GM12864 (cell line): ENCODE measurements at regions not wholly inside any gene's neighbourhood (a gene's known extent, or its start where the extent isn't known, plus 50 kb on each side); places are given as distances from the start of the nearest gene placed in this dataset.

Experiments
- DNase-seq: peaks from one replicate; pipeline ENCODE4 v3.0.0-alpha.2; 2011; ENCODE audit warnings: low read depth
- H3K4me3 ChIP-seq: 2 replicates; pipeline ENCODE4 v1.5.1; 2011; ENCODE audit warnings: mild to moderate bottlenecking, low read depth, low read length, control low read depth
- CTCF ChIP-seq: IDR thresholded peaks from 2 replicates; pipeline ENCODE4 v1.5.1; 2011; ENCODE audit warnings: low read depth, mild to moderate bottlenecking, moderate library complexity, low read length, control low read depth, inconsistent platforms; ENCODE audit errors: missing control alignments

DNA sequence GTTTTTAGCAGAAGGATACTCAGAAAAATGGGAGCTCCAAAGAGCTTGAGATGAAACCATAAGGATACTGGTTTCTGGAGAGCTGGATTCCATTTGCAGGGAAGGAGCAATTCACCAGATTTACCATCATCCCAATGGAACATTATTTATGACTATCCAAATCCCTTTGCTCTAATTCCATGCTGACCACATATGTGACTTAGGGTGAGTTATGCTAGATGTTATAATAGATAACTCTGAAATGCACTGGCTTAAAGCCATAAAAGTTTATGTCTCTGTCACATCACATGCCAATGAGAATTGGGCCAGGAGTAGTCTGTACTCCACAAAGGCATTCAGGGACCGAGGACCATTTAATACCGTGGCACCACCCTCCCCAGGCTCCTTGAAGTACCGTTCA lies 185.2 kb downstream of the SKIDA1 start:
- no peak overlapping the region for H3K4me3 ChIP-seq
- no peak for TF ChIP-seq CTCF
- DNase-seq, result no peak

GRCh38 chr10:21337171-21337792 lies 188.2 kb downstream of the SKIDA1 start:
- TF ChIP-seq CTCF, result no peak
- no peak for DNase-seq
- no peak overlapping the region for H3K4me3 ChIP-seq

DNA sequence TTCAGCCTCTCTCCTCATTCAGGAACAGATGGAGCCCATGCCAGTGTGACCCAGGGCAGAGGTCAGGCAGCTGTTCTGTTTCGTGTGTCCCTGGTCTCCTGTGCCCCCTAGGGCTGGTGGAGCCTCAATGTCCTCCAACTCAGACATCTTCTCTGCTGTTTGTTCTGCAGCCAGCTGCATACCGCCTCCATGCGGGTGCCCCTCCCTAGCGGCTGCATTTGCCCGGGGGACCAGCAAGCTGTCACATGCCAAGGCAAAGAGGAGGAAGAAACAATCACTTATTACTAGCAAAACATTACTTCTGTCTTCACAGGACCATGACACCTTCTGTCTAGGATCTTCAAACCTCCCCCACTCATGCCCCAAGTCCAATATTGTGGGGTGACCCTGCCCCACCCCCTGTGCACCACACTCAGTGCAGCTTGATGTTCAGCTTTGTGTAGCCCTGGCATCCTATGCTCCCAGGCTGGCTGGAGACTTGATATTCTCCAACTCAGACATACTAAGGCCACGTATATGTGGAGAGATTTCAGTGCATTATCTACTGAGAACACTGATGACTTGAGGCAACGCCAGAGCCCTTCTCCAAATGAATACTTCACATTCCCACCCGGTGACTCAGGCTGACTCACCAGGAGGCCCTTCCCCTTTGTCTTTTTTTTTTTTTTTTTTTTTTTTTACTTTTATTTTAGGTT lies 188.9 kb downstream of the SKIDA1 start:
- DNase-seq, result no peak
- no peak overlapping the region for H3K4me3 ChIP-seq
- no peak for TF ChIP-seq CTCF

GRCh38 chr10:21334891-21335696 lies 190.4 kb downstream of the SKIDA1 start:
- DNase-seq, result no peak
- H3K4me3 ChIP-seq, result no peak overlapping the region

DNA sequence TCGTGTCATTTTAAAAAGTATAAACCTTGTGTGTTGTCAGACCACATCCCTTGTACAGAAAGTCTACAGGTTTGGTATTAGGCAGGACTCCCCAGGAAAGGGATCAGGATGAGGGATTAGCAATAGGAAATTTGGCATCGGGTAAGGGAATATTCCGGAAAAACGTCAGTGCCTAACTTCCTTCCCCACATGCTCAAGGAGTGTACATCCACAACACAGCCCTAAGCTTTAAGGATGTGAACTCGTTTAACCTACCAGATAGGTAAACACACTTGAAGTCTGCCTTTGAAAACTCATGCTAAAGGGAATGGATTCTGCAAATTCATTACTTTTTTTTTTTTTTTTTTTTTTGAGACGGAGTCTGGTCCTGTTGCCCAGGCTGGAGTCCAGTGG lies 194.9 kb downstream of the SKIDA1 start:
- no peak overlapping the region for H3K4me3 ChIP-seq
- TF ChIP-seq CTCF, result no peak
- no peak for DNase-seq

More at GRCh38 chr10:21334891-21335696, 190.4 kb downstream of the SKIDA1 start:
- TF ChIP-seq CTCF, result no peak

DNA sequence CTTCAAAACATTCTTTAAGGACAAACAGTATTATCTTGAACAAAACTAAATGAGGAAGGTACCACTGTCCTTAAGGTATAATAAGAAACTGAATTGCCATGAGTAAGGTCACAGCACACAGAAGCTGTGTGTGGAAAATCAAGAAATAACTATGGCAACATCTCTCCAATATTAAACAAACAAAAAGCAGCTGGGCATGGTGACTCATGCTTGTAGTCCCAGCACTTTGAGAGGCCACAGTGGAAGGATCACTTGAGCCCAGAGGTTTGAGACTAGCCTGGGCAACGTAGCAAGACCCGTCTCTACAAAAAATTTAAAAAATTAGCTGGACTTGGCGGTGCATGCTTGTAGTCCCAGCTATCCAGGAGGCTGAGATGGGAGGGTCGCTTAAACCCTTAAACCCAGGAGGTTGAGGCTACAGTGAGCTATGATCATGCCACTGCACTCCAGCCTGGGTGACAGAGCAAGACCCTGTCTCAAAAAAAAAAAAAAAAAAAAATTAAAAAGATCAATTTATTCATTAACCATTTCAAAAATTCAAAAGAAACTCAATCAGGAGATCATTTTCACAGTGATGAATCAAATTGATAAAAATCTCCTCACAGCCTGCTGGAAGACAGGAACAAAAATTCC lies 195.4 kb downstream of the SKIDA1 start:
- TF ChIP-seq CTCF, result no peak
- H3K4me3 ChIP-seq, result no peak overlapping the region
- no peak for DNase-seq
